ENCODE measurements at regions not wholly inside any gene's neighbourhood (a gene's known extent, or its start where the extent isn't known, plus 50 kb on each side); places are given as distances from the start of the nearest gene placed in this dataset.

DNA sequence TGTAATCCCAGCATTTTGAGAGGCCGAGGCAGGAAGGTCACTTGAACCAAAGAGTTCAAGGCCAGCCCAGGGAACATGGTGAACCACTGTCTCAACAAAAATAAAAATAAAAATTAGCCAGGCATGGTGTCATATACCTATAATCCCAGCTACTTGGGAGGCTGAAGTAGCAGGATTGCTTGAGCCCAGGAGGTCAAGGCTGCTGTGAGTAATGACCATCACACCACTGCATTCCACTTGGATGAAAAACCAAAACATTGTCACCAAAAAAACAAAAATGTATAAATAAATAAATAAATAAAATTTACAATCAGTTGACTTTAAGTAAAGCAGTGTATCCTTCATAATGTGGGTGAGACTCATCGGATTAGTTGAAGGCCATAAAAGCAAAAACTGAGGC is 541.4 kb downstream of the CSNK1G3 start:
- TF ChIP-seq, protein P1, sequence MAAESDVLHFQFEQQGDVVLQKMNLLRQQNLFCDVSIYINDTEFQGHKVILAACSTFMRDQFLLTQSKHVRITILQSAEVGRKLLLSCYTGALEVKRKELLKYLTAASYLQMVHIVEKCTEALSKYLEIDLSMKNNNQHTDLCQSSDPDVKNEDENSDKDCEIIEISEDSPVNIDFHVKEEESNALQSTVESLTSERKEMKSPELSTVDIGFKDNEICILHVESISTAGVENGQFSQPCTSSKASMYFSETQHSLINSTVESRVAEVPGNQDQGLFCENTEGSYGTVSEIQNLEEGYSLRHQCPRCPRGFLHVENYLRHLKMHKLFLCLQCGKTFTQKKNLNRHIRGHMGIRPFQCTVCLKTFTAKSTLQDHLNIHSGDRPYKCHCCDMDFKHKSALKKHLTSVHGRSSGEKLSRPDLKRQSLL (tag by site-specific recombination; IDR thresholded peaks at IDR 0.05): no peak
- TF ChIP-seq, protein P2, sequence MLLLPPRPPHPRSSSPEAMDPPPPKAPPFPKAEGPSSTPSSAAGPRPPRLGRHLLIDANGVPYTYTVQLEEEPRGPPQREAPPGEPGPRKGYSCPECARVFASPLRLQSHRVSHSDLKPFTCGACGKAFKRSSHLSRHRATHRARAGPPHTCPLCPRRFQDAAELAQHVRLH (tag by site-specific recombination; IDR thresholded peaks at IDR 0.05): no peak
- no peak for TF ChIP-seq ZBTB1 (tag by site-specific recombination; IDR thresholded peaks at IDR 0.05)
- TF ChIP-seq, protein P3, sequence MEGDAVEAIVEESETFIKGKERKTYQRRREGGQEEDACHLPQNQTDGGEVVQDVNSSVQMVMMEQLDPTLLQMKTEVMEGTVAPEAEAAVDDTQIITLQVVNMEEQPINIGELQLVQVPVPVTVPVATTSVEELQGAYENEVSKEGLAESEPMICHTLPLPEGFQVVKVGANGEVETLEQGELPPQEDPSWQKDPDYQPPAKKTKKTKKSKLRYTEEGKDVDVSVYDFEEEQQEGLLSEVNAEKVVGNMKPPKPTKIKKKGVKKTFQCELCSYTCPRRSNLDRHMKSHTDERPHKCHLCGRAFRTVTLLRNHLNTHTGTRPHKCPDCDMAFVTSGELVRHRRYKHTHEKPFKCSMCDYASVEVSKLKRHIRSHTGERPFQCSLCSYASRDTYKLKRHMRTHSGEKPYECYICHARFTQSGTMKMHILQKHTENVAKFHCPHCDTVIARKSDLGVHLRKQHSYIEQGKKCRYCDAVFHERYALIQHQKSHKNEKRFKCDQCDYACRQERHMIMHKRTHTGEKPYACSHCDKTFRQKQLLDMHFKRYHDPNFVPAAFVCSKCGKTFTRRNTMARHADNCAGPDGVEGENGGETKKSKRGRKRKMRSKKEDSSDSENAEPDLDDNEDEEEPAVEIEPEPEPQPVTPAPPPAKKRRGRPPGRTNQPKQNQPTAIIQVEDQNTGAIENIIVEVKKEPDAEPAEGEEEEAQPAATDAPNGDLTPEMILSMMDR (tag by site-specific recombination; IDR thresholded peaks at IDR 0.05): no peak
- TF ChIP-seq SALL2 (tag by site-specific recombination; IDR thresholded peaks at IDR 0.05; ENCODE audit: borderline replicate concordance): no peak

All from HEK293 (cell line).